GM21619 (cell line): ENCODE measurements at regions not wholly inside any gene's neighbourhood (a gene's known extent, or its start where the extent isn't known, plus 50 kb on each side); places are given as distances from the start of the nearest gene placed in this dataset.
"Not testable (repeated sequence)": the region's sequence is repeated elsewhere in the genome, so short reads cannot be mapped to it uniquely, and the experiment has no call there.

Experiments used
- ATAC-seq: cut with Tn5 transposase; IDR thresholded peaks from one replicate; pipeline ENCODE4 v1.9.1; 2021; ENCODE audit not compliant: unreplicated experiment

DNA sequence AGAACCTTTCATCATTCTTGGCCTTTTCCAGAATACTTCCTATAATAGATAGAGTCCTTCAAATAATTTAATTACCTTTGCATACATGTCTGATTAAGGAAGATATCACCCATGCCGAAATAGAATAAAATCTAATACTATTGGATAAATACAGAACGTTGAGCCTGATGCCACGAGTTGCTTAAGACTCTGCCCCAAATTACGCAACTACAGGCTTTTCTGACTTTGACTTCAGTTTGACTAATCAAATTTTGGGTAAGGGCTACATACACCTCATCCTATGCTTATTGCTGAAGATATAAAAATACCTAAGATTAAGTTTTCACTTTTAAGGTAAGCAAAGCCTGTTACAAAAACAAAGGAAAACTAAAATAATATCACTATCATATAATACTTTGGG, 1065.1 kb upstream of the NRXN1 start:
- no peak for ATAC-seq

DNA sequence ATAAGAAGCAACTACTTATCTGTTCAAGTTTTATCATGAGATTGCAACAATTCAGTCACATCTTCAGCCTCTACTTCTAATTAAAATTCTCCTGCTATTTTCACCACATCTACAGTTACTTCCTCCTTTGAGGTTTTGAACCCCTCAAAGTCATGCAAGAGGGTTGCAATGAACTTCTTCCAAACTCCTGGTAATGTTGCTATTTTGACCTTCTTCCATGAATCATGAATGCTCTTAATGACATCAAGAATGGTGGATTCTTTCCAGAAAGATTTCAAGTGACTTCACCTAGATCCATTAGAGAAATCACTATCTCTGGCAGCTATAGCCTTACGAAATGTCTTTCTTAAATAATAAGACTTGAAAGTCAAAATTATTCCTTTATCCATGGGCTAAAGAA, 1052.8 kb upstream of the NRXN1 start:
- no peak for ATAC-seq

- ATAC-seq: no peak
Observed at GRCh38 chr2:52083214-52083613, 1051.3 kb upstream of the NRXN1 start.

DNA sequence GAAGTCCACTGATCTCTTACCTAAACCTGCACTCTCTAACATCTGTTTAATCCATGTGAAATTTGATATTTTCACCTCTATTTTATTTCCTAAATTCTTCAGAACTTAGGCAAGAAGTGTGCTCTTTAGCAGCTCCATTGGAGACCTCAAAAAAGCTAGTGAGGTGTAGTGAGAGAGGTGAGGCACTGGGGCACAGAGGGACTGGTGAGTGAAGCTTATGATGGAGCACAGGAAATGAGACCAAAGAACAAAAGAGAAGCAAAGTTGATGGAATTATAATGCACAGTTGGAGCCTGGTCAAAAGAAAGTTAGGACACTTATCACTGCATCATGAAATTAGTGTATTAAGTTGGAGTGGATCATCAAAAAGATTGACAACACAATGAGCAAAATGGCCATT, 1050.7 kb upstream of the NRXN1 start:
- no peak for ATAC-seq

DNA sequence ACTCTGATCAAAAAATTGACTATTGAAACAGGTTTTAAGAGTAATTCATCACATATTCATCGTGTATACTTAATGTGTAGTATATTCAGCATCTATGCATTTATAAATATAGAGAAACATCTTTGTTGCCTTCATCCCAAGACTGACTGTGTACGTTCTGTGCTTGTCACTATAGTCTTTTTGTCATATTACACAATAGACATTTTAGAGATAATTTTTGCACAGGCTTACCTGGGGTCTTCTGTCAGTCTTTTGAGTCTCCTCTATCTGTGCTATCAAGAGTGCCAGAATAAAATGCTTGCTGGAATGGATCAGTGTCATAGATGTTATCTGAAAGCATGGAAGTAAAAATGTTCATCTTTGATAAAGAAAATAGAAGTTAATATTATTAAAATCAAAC, 1047.7 kb upstream of the NRXN1 start:
- ATAC-seq: no peak

GRCh38 chr2:52077159-52077558, 1045.2 kb upstream of the NRXN1 start:
- ATAC-seq: no peak

DNA sequence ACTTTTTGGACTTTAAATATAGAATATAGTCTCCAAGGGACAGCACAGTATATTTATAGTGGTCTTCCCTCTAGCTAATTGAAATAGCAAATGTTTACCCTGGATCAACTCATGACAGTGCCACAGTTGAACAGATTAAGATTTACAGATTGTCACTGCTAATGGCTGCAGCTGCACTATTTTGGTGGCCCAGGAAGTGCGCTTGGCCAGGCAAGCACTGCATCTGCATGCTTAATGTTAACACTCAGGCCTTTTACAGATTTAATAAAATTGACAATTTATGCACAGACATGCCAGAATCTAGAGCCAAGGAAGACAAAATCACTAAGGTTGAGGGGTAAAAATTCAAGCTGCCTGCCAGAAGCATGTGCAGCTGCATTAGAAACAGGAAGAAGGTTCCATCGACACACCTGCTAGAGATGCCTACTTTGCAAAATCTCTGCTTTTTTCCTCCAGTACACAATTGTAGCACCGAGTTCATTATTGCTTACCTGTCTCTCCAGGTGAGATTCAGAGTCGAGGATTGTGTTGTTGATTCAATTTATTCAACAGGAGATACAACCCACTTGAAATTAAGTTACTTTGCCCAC, 1042.3 kb upstream of the NRXN1 start:
- ATAC-seq: no peak

- ATAC-seq: no peak
Observed at GRCh38 chr2:52072949-52073348, 1041.0 kb upstream of the NRXN1 start.

DNA sequence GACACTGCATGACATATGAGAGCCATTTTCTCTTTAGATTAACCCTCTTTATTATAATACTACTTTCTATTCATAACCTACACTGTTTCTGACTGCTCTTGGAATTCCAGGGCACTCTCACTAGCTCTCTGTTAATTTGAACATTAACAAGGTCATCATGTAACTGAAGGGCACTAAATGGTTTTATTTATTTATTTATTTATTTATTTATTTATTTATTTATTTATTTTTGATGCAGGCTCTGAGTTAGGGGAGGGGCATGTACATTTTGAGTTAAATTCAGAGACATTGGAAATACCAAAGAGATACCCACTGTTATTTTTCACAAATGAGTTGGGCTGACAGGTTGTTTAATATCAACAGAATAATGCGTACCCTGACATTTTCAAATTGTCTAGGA, 1038.7 kb upstream of the NRXN1 start:
- no peak for ATAC-seq

DNA sequence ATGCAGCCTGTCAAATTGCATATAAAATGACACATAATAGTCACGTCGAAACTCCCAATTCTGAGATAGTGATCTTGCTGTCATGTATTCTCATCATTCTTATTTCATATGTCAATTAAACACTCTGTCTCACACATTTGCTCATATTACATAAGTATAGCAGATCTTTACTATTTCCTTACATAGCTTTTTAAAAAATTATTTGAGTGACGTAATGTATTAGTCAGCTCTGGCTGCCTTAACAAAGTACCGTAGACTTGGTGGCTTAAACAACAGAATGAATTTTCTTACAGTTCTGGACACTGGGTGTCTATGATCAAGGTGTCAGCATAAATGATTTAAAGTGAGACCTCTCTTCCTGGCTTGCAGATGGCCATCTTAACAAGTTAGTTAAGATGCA, 1032.3 kb upstream of the NRXN1 start:
- ATAC-seq: no peak

DNA sequence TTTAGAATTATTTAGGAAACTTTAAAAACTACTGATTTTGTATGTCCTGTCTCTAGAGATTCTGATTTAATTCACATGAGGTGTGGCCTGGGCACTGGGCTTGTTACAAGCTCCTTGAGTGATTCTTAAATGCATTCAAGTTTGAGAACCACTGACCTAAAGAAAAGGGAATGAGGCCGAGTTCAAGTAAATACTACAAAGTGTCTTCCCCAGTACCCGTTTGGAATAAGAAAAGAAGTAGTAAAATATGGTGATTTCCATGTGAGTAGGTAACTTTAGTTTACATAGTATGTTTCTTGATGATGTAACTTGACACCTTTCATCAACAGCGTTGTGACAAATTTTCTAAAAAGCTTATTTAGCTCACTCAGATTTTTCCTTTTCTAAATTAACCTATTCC, 1022.9 kb upstream of the NRXN1 start:
- ATAC-seq: no peak

DNA sequence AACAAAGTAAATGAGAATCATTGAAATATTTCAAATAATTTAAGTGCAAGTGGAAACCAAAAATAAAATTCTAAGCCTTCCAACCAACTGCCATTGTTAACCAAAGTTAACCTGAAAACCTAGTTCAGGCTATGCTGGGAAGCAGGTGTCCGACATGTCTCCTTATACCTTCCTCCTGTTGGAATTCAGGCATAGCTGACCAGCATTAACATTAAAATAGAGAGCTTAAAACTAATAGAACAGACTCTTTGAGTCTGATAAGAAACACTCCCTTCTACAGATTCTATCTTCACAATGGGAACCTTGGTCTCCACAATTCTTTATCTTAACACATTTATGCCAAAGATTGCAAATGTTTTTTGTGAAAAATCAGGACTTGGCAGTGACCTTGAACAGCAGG, 1004.9 kb upstream of the NRXN1 start:
- no peak for ATAC-seq

DNA sequence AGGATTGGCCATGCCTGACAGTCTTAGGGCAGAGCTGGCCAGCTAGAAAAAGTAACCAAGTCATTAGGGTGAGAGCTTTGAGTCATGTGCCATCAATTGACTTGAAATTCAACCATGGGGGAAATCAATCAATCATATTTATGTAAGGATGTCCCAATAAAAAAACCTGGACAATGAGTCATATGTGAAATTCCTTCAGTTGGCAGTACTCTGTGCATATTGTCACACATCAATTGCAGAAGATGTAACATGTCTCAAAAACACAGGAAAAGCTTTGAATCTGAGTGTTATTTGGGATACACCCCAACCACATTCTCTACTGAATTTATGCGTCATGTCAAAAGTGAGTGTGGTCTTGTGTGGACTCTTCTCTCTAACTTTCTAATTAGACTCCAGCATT, 1004.1 kb upstream of the NRXN1 start:
- no peak for ATAC-seq

DNA sequence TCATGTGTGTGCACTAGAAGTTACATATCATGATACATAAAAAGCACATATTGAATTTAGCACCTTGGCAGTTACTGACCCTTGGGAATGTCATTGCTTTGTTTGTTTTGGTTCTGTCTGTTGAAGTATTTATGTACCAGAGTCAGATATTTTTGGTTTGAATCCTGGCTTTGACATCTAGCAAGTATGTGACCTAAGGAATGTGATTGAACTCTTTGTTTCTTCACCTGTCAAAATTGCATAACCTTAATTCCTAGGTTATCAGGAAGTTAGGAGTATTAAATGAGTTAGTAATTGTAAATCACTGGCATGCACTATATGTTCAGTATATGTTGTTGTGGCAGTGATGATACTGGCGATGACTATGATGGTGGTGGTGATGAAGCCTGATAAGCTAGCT, 1003.5 kb upstream of the NRXN1 start:
- ATAC-seq: no peak

DNA sequence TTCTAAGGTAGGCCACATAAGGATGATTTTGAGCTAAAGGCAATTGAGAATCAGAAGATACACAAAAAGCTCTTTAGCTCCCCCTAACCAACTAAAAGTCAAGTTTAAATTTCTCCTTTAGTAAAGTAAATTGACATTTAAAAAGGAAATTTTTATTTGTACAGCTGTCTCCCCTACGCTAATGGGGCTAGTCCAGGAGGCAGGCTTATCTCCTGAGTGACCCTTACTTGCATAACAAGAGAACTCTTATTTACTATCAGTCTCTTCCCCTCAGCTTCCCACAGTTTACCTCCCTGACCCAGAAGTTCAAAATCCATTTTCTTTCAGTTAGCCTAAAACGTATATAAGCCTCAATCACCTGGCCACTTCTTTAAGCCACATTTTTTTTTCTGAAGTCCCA, 1002.8 kb upstream of the NRXN1 start:
- ATAC-seq: no peak

DNA sequence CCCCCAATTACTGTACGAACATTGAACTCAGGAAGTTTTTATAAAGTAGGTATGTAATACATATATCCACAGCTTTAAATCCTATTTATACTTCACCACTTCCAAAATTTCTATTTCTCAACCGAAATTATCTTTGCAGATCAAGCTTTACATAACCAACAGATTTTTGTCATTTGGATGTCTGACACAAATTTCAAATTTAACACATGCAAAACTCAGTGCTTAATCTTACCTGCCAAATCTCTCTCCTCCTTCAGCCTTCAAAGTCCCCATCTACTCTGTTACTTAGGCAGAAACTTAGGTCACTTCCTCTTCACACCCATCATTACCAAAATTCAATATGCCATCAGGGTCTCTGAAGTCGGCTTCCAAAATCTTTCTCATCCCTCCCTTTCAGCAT, 990.1 kb upstream of the NRXN1 start:
- no peak for ATAC-seq

DNA sequence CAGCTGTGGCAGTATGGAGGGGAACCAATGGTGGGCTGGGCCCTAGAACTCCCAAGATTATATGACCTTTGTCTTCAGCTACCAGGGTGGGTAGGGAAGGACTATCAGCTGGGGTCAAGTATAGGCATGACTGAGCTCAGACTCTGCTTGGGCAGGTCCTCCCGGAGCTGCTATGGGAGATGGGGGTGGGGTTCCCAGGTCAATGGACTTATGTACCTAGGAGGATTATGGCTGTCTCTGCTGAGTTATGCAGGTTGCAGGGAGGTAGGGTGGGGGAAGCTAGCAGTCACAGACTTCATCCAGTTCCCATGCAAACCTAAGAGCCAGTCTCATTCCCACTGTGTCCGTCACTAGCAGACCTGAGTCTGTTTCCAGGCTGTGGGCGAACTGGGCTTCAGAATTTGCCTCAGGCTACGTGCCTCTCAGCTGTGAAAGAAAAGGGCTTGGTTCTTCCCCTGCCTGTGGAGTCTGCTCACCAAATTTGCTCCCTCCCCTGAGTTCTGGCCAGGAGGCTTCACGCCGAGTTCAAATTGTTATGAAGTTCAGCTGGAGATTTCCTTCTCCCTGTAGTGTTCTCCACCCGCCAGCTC, 985.8 kb upstream of the NRXN1 start:
- no peak for ATAC-seq

GRCh38 chr2:52006821-52007366, 975.0 kb upstream of the NRXN1 start:
- not testable (repeated sequence) for ATAC-seq

DNA sequence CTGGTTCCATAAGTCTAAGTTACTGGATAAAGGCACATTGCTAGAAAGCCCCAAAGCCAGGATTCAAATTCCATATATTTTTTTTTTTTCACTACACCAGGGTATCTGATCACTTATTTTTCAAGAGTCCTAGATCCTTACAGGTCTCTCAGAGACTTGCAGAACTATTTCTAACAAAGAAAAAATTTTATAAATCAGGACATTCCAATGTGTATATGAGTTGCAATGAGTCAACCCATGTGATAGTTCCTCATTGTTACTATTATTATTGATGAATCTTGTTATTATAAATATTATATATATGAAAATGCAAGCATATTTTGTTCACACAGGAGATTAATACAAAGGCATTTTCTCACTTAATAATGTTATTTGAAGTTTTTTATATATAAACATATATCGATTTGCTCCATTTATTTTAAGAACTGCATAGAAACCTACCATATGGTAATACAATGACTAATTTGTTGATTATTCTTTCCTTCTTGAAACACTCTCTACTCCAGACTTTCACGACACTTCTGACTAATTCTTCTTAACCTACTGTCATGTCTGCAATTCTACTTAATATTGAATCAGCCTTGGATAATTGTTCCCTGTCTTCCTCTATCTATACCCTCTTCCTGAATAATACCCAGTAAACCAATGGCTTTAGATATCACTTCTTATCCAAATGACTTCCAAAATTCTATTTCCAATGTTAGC, 968.4 kb upstream of the NRXN1 start:
- no peak for ATAC-seq

GRCh38 chr2:51998890-51999289, 967.0 kb upstream of the NRXN1 start:
- ATAC-seq: no peak

DNA sequence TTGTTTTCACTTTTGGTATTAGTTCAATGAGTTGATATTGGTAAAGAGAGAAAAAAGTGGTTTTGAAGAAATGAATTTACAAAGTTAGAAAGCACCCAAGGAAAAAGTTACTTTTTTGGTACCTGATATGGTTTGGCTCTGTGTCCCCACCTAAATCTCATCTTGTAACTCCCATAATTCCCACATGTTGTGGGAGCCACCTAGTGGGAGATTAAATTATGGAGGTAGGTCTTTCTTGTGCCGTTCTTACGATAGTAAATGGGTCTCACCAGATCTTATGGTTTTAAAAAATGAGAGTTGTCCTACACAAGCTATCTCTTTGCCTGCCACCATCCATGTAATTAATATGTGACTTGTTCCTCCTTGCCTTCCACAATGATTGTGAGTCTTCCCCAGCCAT, 965.6 kb upstream of the NRXN1 start:
- no peak for ATAC-seq

- ATAC-seq: no peak
Observed at GRCh38 chr2:51995293-51995692, 963.4 kb upstream of the NRXN1 start.
